D721Med (cell line): ENCODE measurements at regions not wholly inside any gene's neighbourhood (a gene's known extent, or its start where the extent isn't known, plus 50 kb on each side); places are given as distances from the start of the nearest gene placed in this dataset.

Experiments used
- DNase-seq: peaks from one replicate; pipeline ENCODE4 v3.0.0; 2011; ENCODE audit warnings: low spot score; ENCODE audit not compliant: insufficient read length
- FAIRE-seq: peaks from 2 replicates; lab custom pipeline; 2011; peaks lifted over from hg19 to GRCh38; lab: Jason Lieb, UNC
- TF ChIP-seq, protein P1 (sequence below): IDR thresholded peaks from 2 replicates; pipeline ENCODE4 v1.5.1; 2012; ENCODE audit warnings: mild to moderate bottlenecking, control low read depth; ENCODE audit not compliant: insufficient read depth; ENCODE audit errors: missing control alignments

DNA sequence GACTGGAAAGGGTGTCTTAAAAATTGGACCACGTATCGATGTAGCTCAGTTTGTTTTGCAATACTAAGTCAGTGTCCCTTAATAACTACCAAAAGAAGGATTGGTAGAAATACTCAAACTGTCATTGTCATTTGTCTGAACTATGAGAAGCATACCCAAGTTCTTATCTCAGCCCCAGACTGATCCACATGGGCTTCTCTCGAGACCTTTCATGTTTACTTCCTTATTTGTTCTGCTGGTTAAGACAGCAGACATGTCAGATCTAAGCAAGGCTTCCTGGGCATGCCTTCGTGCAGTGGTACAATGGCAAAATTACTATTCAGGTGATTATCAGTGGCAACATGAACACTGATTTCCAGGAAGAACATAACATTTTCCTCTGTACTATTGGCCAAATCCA lies 211.1 kb upstream of the PHACTR1 start:
- no peak for FAIRE-seq
- DNase-seq: no peak
- TF ChIP-seq, protein P1, sequence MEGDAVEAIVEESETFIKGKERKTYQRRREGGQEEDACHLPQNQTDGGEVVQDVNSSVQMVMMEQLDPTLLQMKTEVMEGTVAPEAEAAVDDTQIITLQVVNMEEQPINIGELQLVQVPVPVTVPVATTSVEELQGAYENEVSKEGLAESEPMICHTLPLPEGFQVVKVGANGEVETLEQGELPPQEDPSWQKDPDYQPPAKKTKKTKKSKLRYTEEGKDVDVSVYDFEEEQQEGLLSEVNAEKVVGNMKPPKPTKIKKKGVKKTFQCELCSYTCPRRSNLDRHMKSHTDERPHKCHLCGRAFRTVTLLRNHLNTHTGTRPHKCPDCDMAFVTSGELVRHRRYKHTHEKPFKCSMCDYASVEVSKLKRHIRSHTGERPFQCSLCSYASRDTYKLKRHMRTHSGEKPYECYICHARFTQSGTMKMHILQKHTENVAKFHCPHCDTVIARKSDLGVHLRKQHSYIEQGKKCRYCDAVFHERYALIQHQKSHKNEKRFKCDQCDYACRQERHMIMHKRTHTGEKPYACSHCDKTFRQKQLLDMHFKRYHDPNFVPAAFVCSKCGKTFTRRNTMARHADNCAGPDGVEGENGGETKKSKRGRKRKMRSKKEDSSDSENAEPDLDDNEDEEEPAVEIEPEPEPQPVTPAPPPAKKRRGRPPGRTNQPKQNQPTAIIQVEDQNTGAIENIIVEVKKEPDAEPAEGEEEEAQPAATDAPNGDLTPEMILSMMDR: no peak

DNA sequence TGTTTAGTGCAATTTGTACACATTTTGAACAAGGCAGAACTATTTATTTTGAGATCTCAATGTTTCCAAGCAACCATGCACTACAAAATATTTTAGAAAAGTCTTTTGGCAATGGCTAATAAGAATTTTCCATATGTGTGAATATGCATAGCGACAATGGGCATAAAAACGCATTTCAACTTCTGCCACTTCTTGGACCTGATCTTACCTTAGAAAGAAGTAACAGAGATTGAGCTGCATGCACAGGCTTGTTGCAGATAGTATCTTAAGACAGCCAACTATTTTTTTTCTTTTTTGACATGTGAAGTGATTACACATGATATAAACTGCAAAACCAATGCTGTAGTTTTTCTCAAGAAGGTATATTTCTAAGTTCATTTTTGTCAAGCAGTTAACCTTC lies 210.4 kb upstream of the PHACTR1 start:
- no peak for FAIRE-seq
- TF ChIP-seq, protein P1: no peak
- DNase-seq: no peak

DNA sequence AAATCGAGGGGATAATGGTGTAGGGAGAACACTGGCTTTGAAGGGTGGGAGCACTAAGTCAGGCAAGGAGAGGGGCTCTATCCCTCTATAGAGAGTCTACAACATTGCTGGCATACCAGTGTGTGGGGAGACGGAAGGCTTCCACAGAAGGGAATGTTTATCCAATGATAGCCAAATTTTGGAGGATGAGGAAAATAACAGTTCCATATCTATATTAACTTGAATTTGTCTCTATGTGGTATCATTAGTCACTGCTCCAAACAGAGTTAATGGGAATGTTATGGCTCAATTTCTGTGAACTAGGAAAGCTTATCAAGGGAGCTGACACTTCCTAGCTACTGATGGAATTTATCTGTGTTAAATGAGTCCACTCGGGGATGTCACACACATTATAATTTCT lies 208.9 kb upstream of the PHACTR1 start:
- TF ChIP-seq, protein P1: no peak
- DNase-seq (no peak), FAIRE-seq (no peak)

DNA sequence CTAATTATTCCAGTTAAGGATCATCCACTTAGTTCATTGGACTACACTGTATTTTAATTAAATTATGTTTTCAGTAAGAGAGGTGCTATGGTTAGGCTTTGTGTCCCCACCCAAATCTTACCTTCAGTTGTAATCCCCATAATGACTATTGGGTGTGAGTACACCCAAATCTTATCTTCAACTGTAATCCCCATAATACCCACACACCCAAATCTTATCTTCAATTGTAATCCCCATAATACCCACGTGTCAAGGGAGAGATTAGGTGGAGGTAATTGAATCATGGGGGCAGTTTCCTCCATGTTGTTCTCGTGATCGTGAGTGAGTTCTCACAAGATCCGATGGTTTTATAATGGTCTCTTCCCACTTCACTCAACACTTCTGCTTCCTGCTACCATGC lies 208.0 kb upstream of the PHACTR1 start:
- FAIRE-seq (no peak), DNase-seq (no peak)
- TF ChIP-seq, protein P1: no peak

DNA sequence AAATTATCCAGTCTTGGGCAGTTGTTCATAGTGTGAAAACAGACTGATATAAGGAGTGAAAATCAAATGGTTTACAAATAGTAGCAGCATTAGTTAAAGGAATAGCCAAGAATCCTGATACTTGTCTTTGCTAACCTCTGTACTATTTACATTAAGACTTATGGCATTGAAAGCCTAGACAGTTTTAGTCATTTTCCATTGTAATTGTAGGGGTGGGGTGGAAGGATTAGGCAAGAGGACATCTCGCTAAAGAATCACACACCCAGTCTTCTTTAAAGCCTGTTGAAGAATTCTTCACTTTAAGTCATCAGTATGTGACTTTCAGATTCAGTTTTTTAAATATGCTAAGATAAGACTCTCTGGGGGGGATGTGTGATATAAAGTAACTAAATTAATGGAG lies 207.5 kb upstream of the PHACTR1 start:
- TF ChIP-seq, protein P1: no peak
- DNase-seq (no peak), FAIRE-seq (no peak)

DNA sequence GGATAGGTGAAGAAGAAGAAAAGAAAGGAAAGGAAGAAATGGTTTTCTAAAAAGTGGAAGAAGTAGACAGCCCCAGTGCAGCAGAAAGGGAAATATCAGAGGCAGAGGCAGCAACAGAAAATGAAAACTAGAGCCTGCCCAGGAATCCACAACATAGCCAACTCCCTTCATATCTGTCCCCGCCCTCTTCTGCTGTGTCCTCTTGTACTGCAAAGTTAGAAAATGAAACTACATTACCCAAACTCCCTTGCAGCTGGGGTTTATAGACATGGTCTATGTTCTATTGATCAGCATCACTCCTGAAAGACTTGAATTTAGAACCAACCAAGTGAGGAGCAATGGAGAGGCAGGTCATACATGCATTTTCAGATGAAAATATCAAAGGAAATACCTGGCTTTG lies 200.5 kb upstream of the PHACTR1 start:
- TF ChIP-seq, protein P1: no peak
- FAIRE-seq (no peak), DNase-seq (no peak)

DNA sequence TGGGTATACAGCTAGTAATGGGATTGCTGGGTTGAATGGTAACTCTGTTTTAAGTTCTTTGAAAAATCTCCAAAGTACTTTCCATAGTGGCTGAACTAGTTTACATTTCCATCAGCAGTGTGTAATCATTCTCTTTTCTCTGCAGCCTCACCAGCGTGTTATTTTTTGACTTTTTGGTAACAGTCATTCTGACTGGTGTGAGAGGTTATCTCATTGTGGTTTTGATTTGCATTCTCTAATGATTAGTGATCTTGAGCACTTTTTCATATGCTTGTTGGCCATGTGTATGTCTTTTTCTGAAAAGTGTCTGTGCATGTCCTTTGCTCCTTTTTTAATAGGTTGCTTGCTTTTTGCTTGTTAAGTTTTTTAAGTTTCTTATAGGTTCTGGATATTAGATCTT lies 194.2 kb upstream of the PHACTR1 start:
- no peak for FAIRE-seq
- TF ChIP-seq, protein P1: no peak
- no peak for DNase-seq
